Loucy (cell line): ENCODE measurements at regions not wholly inside any gene's neighbourhood (a gene's known extent, or its start where the extent isn't known, plus 50 kb on each side); places are given as distances from the start of the nearest gene placed in this dataset.

Source experiments
- CTCF ChIP-seq: fragments of 200-600 bp; sonication (generic); conservative IDR thresholded peaks from 2 replicates; pipeline ENCODE4 v1.5.1; 2014; ENCODE audit warnings: mild to moderate bottlenecking, antibody characterized with exemption, low read length
- EZH2phosphoT487 ChIP-seq: fragments of 200-600 bp; IDR thresholded peaks from 2 replicates; pipeline ENCODE4 v1.6.1; 2018; ENCODE audit warnings: antibody characterized with exemption, mild to moderate bottlenecking, moderate library complexity, borderline replicate concordance

- TF ChIP-seq CTCF (no peak), EZH2phosphoT487 (no peak)
These were observed 356.5 kb upstream of the CELF2 start for GRCh38 chr10:10661176-10661575.
